ENCODE measurements at regions not wholly inside any gene's neighbourhood (a gene's known extent, or its start where the extent isn't known, plus 50 kb on each side); places are given as distances from the start of the nearest gene placed in this dataset.

GRCh38 chr3:139107424-139108252 is 62.9 kb upstream of the PRR23C start:
- no peak for TF ChIP-seq EZH2phosphoT487 (IDR thresholded peaks at IDR 0.05; ENCODE audit: borderline replicate concordance, low read depth, low read length)
- TF ChIP-seq CTCF (conservative IDR thresholded peaks at IDR 0.05; ENCODE audit: low read length): no peak
- POLR2A ChIA-PET: no interaction called here
- H4K20me1 ChIP-seq (ENCODE audit: insufficient read depth, low read length): no peaks in the 10 kb centered on the region
- H3K4me1 ChIP-seq (ENCODE audit: insufficient read depth, low read length, poor library complexity, severe bottlenecking): no peaks in the 10 kb centered on the region
- CTCF ChIA-PET (ENCODE audit: unreplicated experiment): no interaction called here
- H3K4me2 ChIP-seq (ENCODE audit: low read length): no peak overlapping the region
- H3K9me2 ChIP-seq (ENCODE audit: insufficient read depth, low read length): no peaks in the 10 kb centered on the region
- no peak overlapping the region for H3K4me3 ChIP-seq (ENCODE audit: low read depth, low read length, poor library complexity, severe bottlenecking)
- H3K9me3 ChIP-seq (ENCODE audit: low read length): no peaks in the 10 kb centered on the region
- H3K27ac ChIP-seq (ENCODE audit: low read depth, low read length, poor library complexity, severe bottlenecking): no peak overlapping the region
- H3K79me2 ChIP-seq (ENCODE audit: insufficient read depth, low read depth, low read length): no peaks in the 10 kb centered on the region
- H3K36me3 ChIP-seq (ENCODE audit: insufficient read depth, low read length): no peaks in the 10 kb centered on the region
- no peak for DNase-seq (ENCODE audit: low spot score)
- intact Hi-C loops (cut with micrococcal nuclease; ENCODE audit: unreplicated experiment): no loop called here
- no TSS peak for BruUV-seq (replicated peaks)
- H2AFZ ChIP-seq (ENCODE audit: low read length): no peak overlapping the region

GRCh38 chr3:139108253-139108969 is 63.7 kb upstream of the PRR23C start:
- CTCF ChIA-PET (ENCODE audit: unreplicated experiment): no interaction called here
- POLR2A ChIA-PET: no interaction called here

GRCh38 chr3:139109271-139109670 is 64.6 kb upstream of the PRR23C start:
- H3K36me3 ChIP-seq (ENCODE audit: insufficient read depth, low read length): no peaks in the 10 kb centered on the region
- intact Hi-C loops (cut with micrococcal nuclease; ENCODE audit: unreplicated experiment): no loop called here
- POLR2A ChIA-PET: no interaction called here
- no peak overlapping the region for H3K4me3 ChIP-seq (ENCODE audit: low read depth, low read length, poor library complexity, severe bottlenecking)
- no peaks in the 10 kb centered on the region for H3K9me3 ChIP-seq (ENCODE audit: low read length)
- no peaks in the 10 kb centered on the region for H3K79me2 ChIP-seq (ENCODE audit: insufficient read depth, low read depth, low read length)
- no peak for DNase-seq (ENCODE audit: low spot score)
- H4K20me1 ChIP-seq (ENCODE audit: insufficient read depth, low read length): no peaks in the 10 kb centered on the region
- TF ChIP-seq EZH2phosphoT487 (IDR thresholded peaks at IDR 0.05; ENCODE audit: borderline replicate concordance, low read depth, low read length) (no peak), CTCF (conservative IDR thresholded peaks at IDR 0.05; ENCODE audit: low read length) (no peak)
- H3K27ac ChIP-seq (ENCODE audit: low read depth, low read length, poor library complexity, severe bottlenecking): no peak overlapping the region
- BruUV-seq (replicated peaks): no TSS peak
- no peak overlapping the region for H2AFZ ChIP-seq (ENCODE audit: low read length)
- H3K9me2 ChIP-seq (ENCODE audit: insufficient read depth, low read length): no peaks in the 10 kb centered on the region
- no peaks in the 10 kb centered on the region for H3K4me1 ChIP-seq (ENCODE audit: insufficient read depth, low read length, poor library complexity, severe bottlenecking)
- CTCF ChIA-PET (ENCODE audit: unreplicated experiment): no interaction called here
- H3K4me2 ChIP-seq (ENCODE audit: low read length): no peak overlapping the region

More at GRCh38 chr3:139108253-139108969, 63.7 kb upstream of the PRR23C start:
- no peaks in the 10 kb centered on the region for H3K79me2 ChIP-seq (ENCODE audit: insufficient read depth, low read depth, low read length)
- H4K20me1 ChIP-seq (ENCODE audit: insufficient read depth, low read length): no peaks in the 10 kb centered on the region
- no peak overlapping the region for H3K4me2 ChIP-seq (ENCODE audit: low read length)
- H3K9me3 ChIP-seq (ENCODE audit: low read length): no peaks in the 10 kb centered on the region
- H3K36me3 ChIP-seq (ENCODE audit: insufficient read depth, low read length): no peaks in the 10 kb centered on the region
- no peak for DNase-seq (ENCODE audit: low spot score)
- H2AFZ ChIP-seq (ENCODE audit: low read length): no peak overlapping the region
- no peaks in the 10 kb centered on the region for H3K4me1 ChIP-seq (ENCODE audit: insufficient read depth, low read length, poor library complexity, severe bottlenecking)
- intact Hi-C loops (cut with micrococcal nuclease; ENCODE audit: unreplicated experiment): no loop called here
- H3K4me3 ChIP-seq (ENCODE audit: low read depth, low read length, poor library complexity, severe bottlenecking): no peak overlapping the region
- no peaks in the 10 kb centered on the region for H3K9me2 ChIP-seq (ENCODE audit: insufficient read depth, low read length)
- no TSS peak for BruUV-seq (replicated peaks)
- no peak overlapping the region for H3K27ac ChIP-seq (ENCODE audit: low read depth, low read length, poor library complexity, severe bottlenecking)
- TF ChIP-seq EZH2phosphoT487 (IDR thresholded peaks at IDR 0.05; ENCODE audit: borderline replicate concordance, low read depth, low read length): no peak
